DOHH2 (cell line): ENCODE measurements at regions not wholly inside any gene's neighbourhood (a gene's known extent, or its start where the extent isn't known, plus 50 kb on each side); places are given as distances from the start of the nearest gene placed in this dataset.

Experiments used
- CTCF ChIP-seq: fragments of 200-600 bp; sonication (generic); IDR thresholded peaks from one replicate; pipeline ENCODE4 v1.5.1; 2014; ENCODE audit warnings: antibody characterized with exemption, mild to moderate bottlenecking, low read depth, low read length; ENCODE audit not compliant: poor library complexity, severe bottlenecking
- EZH2phosphoT487 ChIP-seq: fragments of 200-600 bp; sonication (generic); IDR thresholded peaks from 2 replicates; pipeline ENCODE4 v1.6.1; 2017; ENCODE audit warnings: borderline replicate concordance, mild to moderate bottlenecking, antibody characterized with exemption, low read length, moderate library complexity, mixed read lengths

DNA sequence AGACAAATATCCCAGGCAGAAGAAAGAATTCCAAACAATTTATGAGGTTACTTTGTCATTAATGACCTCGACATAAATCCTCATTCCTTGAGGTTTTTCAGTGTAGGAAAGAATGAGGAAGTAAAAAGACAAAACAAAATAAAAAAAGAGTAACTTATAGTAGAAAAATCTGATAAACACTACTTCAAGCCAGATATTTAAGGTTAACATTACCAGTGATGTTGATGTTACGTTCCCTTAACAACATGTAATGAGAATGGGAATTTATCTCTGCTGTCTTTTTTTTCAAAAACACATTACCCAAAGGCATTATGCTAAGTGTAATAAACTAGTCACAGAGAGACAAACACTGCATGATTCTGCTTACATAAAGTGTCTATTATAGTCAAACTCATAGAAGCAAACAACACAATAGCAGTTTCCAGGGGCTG, 935.1 kb downstream of the SLITRK1 start:
- TF ChIP-seq CTCF, result no peak
- no peak for TF ChIP-seq EZH2phosphoT487
